Osteoblast (primary cell): ENCODE measurements at regions not wholly inside any gene's neighbourhood (a gene's known extent, or its start where the extent isn't known, plus 50 kb on each side); places are given as distances from the start of the nearest gene placed in this dataset.
A peak's percentile ranks its signal among the peaks of the same experiment; 100 is the strongest.
"Not testable (repeated sequence)": the region's sequence is repeated elsewhere in the genome, so short reads cannot be mapped to it uniquely, and the experiment has no call there.

Experiments used
- DNase-seq: peaks from one replicate; pipeline ENCODE4 v3.0.0; 2011; ENCODE audit warnings: low spot score, mixed read lengths; ENCODE audit not compliant: insufficient read length; ENCODE audit errors: missing footprints
- H2AFZ ChIP-seq: 2 replicates; pipeline ENCODE4 v1.6.0; 2011; ENCODE audit warnings: mild to moderate bottlenecking, low read length
- H3K27ac ChIP-seq: 2 replicates; pipeline ENCODE4 v1.5.1; 2011; ENCODE audit warnings: mild to moderate bottlenecking, low read depth, low read length, moderate library complexity
- H3K27me3 ChIP-seq: 2 replicates; pipeline ENCODE4 v1.6.0; 2012; ENCODE audit warnings: mild to moderate bottlenecking, control low read depth, inconsistent platforms, low read length, moderate library complexity; ENCODE audit not compliant: insufficient read depth
- H3K36me3 ChIP-seq: 2 replicates; pipeline ENCODE4 v1.5.1; 2011; ENCODE audit warnings: mild to moderate bottlenecking, low read length, control low read depth, moderate library complexity; ENCODE audit not compliant: insufficient read depth
- H3K4me1 ChIP-seq: 2 replicates; pipeline ENCODE4 v1.5.1; 2011; ENCODE audit warnings: mild to moderate bottlenecking, low read length, control low read depth, moderate library complexity; ENCODE audit not compliant: insufficient read depth
- H3K4me2 ChIP-seq: 2 replicates; pipeline ENCODE4 v1.6.0; 2011; ENCODE audit warnings: mild to moderate bottlenecking, low read length; ENCODE audit not compliant: insufficient read depth
- H3K4me3 ChIP-seq: fragments of 200-600 bp; sonication (generic); 3 replicates; pipeline ENCODE4 v1.5.1; 2012; ENCODE audit warnings: mild to moderate bottlenecking, low read length, inconsistent platforms; ENCODE audit not compliant: insufficient read depth
- H3K79me2 ChIP-seq: 2 replicates; pipeline ENCODE4 v1.6.0; 2012; ENCODE audit warnings: mild to moderate bottlenecking, low read length, control low read depth, inconsistent platforms; ENCODE audit not compliant: insufficient read depth
- H3K9me3 ChIP-seq: 2 replicates; pipeline ENCODE4 v1.5.1; 2011; ENCODE audit warnings: low read depth, low read length, control low read depth
- H4K20me1 ChIP-seq: 2 replicates; pipeline ENCODE4 v1.6.0; 2012; ENCODE audit warnings: mild to moderate bottlenecking, low read length, control low read depth; ENCODE audit not compliant: insufficient read depth
- TF ChIP-seq, protein P1 (sequence below): IDR thresholded peaks from 2 replicates; pipeline ENCODE4 v1.5.1; 2011; ENCODE audit warnings: mild to moderate bottlenecking, low read depth, low read length, moderate library complexity; ENCODE audit errors: extremely low read depth

DNA sequence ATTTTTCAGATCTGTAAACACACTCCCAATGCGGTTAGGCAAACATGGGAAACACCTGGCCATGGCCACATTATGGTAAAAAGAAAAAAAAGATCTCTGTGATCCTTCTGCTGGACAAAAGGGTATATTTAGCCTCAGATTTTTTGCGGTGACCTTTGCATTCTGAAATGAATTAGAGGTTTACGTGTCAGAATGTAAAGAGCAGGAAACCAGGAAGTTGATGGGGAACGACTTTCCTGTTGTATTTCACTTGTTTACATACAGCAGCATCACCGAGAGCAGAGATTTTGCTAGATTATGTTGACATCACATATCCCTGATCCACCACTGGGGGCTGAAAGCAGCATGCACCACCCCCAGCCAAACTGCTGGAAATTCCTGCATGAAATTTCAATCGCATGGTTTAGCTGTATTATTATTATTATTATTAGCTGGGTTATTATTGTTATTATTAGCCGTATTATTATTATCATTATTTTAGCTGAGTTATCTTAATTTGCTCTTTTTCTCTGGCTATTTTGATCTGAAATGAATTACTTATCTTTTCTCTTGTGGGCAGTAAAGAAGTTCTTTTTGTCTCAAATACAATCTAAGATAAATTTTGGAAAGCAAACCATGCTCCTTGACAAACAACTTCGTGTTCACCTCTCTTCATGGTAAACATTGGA, 189.4 kb downstream of the ZFP64 start:
- Histone ChIP-seq H3K79me2 (no peaks in the 10 kb centered on the region), H2AFZ (peak overlapping the region; percentile 47), H3K4me3 (no peak overlapping the region), H3K27me3 (no peaks in the 10 kb centered on the region), H3K36me3 (no peaks in the 10 kb centered on the region), H3K9me3 (no peaks in the 10 kb centered on the region), H3K4me1 (peaks cover 10% of the 10 kb centered on the region), H3K27ac (no peak overlapping the region), H3K4me2 (peak overlapping the region; percentile 20), H4K20me1 (no peaks in the 10 kb centered on the region)
- no peak for DNase-seq
- TF ChIP-seq, protein P1, sequence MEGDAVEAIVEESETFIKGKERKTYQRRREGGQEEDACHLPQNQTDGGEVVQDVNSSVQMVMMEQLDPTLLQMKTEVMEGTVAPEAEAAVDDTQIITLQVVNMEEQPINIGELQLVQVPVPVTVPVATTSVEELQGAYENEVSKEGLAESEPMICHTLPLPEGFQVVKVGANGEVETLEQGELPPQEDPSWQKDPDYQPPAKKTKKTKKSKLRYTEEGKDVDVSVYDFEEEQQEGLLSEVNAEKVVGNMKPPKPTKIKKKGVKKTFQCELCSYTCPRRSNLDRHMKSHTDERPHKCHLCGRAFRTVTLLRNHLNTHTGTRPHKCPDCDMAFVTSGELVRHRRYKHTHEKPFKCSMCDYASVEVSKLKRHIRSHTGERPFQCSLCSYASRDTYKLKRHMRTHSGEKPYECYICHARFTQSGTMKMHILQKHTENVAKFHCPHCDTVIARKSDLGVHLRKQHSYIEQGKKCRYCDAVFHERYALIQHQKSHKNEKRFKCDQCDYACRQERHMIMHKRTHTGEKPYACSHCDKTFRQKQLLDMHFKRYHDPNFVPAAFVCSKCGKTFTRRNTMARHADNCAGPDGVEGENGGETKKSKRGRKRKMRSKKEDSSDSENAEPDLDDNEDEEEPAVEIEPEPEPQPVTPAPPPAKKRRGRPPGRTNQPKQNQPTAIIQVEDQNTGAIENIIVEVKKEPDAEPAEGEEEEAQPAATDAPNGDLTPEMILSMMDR: peak; percentile 42

DNA sequence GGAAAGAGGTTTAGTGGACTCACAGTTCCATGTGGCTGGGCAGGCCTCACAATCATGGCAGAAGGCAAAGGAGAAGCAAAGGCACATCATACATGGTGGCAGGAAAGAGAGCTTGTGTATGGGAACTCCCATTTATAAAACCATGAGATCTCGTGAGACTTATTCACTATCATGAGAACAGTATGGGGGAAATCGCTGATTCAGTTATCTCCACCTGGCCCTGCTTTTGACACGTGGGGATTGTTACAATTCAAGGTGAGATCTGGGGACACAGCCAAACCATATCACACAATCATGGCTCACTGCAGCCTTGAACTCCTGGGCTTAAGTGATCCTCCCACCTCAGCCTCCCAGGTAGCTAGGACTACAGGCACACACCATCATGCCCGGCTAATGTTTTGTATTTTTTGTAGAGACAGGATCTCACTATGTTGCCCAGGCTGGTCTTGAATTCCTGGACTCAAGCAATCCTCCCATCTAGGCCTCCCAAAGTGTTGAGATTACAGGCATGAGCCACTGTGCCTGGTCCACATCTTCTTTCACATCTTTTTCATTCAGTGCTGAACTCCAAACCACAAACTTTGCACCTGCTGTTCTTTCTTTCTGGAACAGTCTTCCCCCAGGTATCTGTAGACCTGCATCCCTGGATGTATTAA, 194.2 kb downstream of the ZFP64 start:
- H2AFZ ChIP-seq, H3K4me2 ChIP-seq, H4K20me1 ChIP-seq, H3K27ac ChIP-seq, DNase-seq, H3K36me3 ChIP-seq, H3K9me3 ChIP-seq, H3K27me3 ChIP-seq, H3K79me2 ChIP-seq, H3K4me3 ChIP-seq: not testable (repeated sequence)
- H3K4me1 ChIP-seq: peaks cover 14% of the 10 kb centered on the region

DNA sequence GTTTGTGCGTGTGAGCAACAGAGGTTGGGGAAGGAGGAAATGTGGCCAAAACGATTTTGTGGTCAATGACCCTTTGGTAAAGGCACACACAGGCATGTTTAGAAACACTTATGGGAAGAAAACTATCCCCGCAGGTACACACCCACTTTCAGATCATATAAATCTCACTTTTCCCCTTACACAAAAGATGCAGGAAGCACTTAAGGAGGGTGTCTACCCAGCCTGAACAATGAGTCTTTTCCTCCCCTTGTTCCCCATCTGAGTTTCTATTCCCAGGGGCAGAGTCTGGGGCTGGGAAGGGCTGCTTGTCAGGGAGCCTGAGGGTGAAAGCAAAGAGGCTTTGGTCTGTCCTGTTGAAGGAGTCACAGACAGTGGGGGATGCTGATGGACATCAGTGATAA, 193.2 kb upstream of the SALL4 start:
- TF ChIP-seq, protein P1: no peak
- Histone ChIP-seq H3K79me2 (no peaks in the 10 kb centered on the region), H4K20me1 (no peaks in the 10 kb centered on the region), H3K36me3 (no peaks in the 10 kb centered on the region), H3K27ac (peak overlapping the region; percentile 72), H3K27me3 (no peaks in the 10 kb centered on the region), H2AFZ (peak overlapping the region; percentile 87), H3K4me1 (peaks cover 14% of the 10 kb centered on the region), H3K4me3 (peak overlapping the region; percentile 50), H3K4me2 (peak overlapping the region; percentile 83), H3K9me3 (no peaks in the 10 kb centered on the region)
- no peak for DNase-seq

DNA sequence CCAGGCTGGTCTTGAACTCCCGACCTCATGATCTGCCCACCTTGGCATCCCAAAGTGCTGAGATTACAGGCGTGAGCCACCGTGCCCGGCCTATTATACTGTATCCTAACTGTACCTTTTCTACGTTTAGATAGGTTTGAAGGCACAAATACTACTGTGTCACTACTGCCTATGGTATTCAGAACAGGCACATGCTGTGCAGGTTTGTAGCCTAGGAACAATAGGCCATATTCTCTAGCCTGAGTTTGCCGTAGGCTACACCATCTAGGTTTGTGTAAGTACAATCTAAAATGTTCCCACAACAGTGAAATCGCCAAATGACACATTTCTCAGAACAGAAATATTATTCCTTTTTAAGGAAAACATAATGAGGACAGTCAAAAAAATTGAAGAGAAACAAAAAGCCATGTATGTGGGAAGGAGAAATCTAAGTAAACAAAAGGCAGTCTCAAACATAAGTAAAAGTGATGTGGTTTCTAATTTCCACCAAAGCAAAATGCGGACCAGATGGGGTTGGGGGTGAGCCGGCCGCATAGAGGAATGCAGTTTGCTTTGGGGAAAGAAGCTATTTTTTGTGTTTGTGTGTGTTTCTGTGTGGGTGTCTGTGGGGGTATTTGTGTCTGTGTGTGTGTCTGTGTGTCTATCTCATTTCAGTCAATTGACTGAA, 192.6 kb upstream of the SALL4 start:
- H3K79me2 ChIP-seq: no peaks in the 10 kb centered on the region
- TF ChIP-seq, protein P1: no peak
- H3K4me3 ChIP-seq: peak overlapping the region; percentile 50
- no peaks in the 10 kb centered on the region for H3K27me3 ChIP-seq
- H4K20me1 ChIP-seq: no peaks in the 10 kb centered on the region
- no peak for DNase-seq
- peak overlapping the region; percentile 87 for H2AFZ ChIP-seq
- peak overlapping the region; percentile 72 for H3K27ac ChIP-seq
- peak overlapping the region; percentile 83 for H3K4me2 ChIP-seq
- no peaks in the 10 kb centered on the region for H3K36me3 ChIP-seq
- H3K9me3 ChIP-seq: no peaks in the 10 kb centered on the region
- peaks cover 14% of the 10 kb centered on the region for H3K4me1 ChIP-seq
